ENCODE measurements at regions not wholly inside any gene's neighbourhood (a gene's known extent, or its start where the extent isn't known, plus 50 kb on each side); places are given as distances from the start of the nearest gene placed in this dataset.
"Not testable (repeated sequence)": the region's sequence is repeated elsewhere in the genome, so short reads cannot be mapped to it uniquely, and the experiment has no call there.

DNA sequence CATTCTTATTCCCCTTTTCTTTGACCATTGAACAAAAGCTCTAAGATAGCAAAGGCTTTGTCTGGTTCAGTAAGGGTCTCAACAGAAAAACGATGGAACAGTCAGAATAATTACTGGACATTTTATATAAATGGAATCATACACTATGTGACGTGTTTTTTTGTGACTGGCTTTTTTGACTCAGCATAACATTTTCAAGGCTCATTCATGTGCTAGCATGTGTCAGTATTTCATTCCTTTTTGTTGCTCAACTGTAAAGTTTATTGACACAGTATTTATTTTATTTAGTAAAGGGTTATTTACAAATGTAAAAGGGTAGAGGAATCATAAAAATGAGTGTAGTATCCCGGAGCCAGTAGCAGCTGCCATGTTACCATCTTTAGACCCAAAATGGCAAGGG is 226.2 kb downstream of the CDRT15L2 start:
- no peak for FAIRE-seq
- 37% methylated on average over 3 of the region's 3 CpGs for WGBS (ENCODE audit: missing lambda C conversion rate)

DNA sequence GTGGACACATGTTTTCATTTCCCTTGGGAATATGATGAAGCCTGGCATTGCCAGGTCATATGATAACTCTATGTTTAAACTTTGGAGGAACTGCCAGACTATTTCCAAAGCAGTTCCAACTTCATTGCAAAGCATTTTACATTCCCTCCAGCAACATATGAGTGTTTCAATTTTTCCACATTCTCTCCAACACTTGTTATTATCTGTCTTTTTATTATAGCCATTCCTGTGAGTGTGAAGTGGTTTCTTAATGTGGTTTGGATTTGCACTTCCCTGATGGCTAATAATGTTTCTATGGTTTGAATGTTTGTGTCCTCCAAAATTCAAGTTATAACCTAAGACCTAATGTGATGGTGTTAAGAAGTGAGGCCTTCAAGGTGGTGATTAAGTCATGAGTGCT is 228.0 kb downstream of the CDRT15L2 start:
- H3K4me2 ChIP-seq; H3K9me3 ChIP-seq; CTCF ChIA-PET; FAIRE-seq; H3K4me1 ChIP-seq; H3K4me3 ChIP-seq; DNase-seq (ENCODE audit: low read depth in 1 of 2, low spot score in 1 of 2); ATAC-seq; POLR2A ChIA-PET; H3K27ac ChIP-seq: not testable (repeated sequence)

More for the DNA sequence above, 226.2 kb downstream of the CDRT15L2 start:
- Histone ChIP-seq H3K9me3 (peaks cover 11% of the 10 kb centered on the region; the same call in 1 of the 3 replicates), H3K4me2 (no peak overlapping the region), H3K27ac (no peak overlapping the region), H3K4me3 (no peak overlapping the region), H3K4me1 (no peaks in the 10 kb centered on the region)
- ChIA-PET POLR2A (no interaction called here), CTCF (interaction anchor here (0.7 kb wide), 1 partner anchor 73 kb away, joined by 3 read pairs; no protein-coding TSS in a partner anchor)
- TF ChIP-seq RFX5 (IDR thresholded peaks at IDR 0.05) (no peak), EHMT2 (IDR thresholded peaks at IDR 0.05; ENCODE audit: low read depth) (no peak), GATA3 (IDR thresholded peaks at IDR 0.05; ENCODE audit: borderline replicate concordance) (no peak), MAFK (IDR thresholded peaks at IDR 0.05; ENCODE audit: partially characterized antibody) (no peak), RAD21 (conservative IDR thresholded peaks at IDR 0.05 in 1 of 2, IDR thresholded peaks at IDR 0.05 in 1 of 2) (no peak)
- TF ChIP-seq, protein P1, sequence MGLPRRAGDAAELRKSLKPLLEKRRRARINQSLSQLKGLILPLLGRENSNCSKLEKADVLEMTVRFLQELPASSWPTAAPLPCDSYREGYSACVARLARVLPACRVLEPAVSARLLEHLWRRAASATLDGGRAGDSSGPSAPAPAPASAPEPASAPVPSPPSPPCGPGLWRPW (IDR thresholded peaks at IDR 0.05), result no peak
- TF ChIP-seq, protein P2, sequence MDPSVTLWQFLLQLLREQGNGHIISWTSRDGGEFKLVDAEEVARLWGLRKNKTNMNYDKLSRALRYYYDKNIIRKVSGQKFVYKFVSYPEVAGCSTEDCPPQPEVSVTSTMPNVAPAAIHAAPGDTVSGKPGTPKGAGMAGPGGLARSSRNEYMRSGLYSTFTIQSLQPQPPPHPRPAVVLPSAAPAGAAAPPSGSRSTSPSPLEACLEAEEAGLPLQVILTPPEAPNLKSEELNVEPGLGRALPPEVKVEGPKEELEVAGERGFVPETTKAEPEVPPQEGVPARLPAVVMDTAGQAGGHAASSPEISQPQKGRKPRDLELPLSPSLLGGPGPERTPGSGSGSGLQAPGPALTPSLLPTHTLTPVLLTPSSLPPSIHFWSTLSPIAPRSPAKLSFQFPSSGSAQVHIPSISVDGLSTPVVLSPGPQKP (IDR thresholded peaks at IDR 0.05; ENCODE audit: low read depth, low read length), result no peak
- DNase-seq (ENCODE audit: low read depth in 1 of 2, low spot score in 1 of 2), result no peak
- ATAC-seq, result no peak

DNA sequence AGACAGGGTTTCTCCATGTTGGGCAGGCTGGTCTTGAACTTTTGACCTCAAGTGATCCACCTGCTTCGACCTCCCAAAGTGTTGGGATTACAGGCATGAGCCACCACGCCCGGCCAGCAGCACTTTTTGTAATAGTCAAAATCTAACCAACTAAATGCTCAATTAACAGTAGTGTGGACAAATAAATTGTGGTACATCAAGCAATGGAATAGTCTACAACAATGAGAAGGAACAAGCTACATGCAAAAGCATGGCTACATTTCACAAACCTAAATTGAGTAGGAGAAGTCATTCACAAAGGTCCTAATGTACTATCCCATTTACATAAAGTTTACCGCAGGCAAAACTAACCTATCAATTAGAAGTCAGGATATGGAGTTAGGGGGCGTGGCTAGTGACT is 227.4 kb downstream of the USP22 start:
- H3K4me1 ChIP-seq; H3K4me3 ChIP-seq; H3K4me2 ChIP-seq; DNase-seq (ENCODE audit: low read depth in 1 of 2, low spot score in 1 of 2); H3K9me3 ChIP-seq; POLR2A ChIA-PET; H3K27ac ChIP-seq; ATAC-seq: not testable (repeated sequence)
- peak; percentile 73 for FAIRE-seq
- 35% methylated on average over 5 of the region's 5 CpGs for WGBS (ENCODE audit: missing lambda C conversion rate)
- CTCF ChIA-PET, result interaction anchor here (1.1 kb wide), 1 partner anchor 14 kb away, joined by 3 read pairs; no protein-coding TSS in a partner anchor

DNA sequence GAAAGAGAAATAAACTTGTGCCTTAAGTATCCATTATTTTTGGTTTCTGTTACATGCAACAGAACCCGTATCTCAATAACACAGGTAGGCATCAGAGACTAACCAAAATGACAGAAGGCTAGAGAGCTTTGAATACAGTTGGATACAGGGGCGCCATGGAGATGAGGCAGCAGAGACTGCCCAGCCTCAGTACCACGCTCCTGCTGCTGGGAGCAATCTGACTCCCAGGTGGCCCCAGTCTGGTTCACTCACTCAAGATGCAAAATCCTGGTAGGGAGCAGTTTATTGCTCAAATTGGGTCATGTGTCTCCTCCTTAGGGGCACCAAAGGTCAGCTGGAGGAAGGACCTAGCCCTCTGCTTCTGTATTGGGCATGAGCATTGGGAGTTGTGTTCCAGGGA is 218.9 kb downstream of the USP22 start:
- H3K4me3 ChIP-seq, result no peak overlapping the region
- H3K9me3 ChIP-seq, result peaks cover 15% of the 10 kb centered on the region
- H3K4me2 ChIP-seq, result no peak overlapping the region
- no peak overlapping the region for H3K27ac ChIP-seq
- no peak for DNase-seq (ENCODE audit: low read depth in 1 of 2, low spot score in 1 of 2)
- CTCF ChIA-PET, result interaction anchor here (2.9 kb wide), 1 partner anchor 22 kb away, joined by 9 read pairs; no protein-coding TSS in a partner anchor
- peak; percentile 69 to 76 for ATAC-seq
- FAIRE-seq, result no peak
- POLR2A ChIA-PET, result no interaction called here
- H3K4me1 ChIP-seq, result no peaks in the 10 kb centered on the region
- WGBS (ENCODE audit: missing lambda C conversion rate), result 37% methylated on average over 3 of the region's 3 CpGs
- TF ChIP-seq RAD21 (conservative IDR thresholded peaks at IDR 0.05 in 1 of 2, IDR thresholded peaks at IDR 0.05 in 1 of 2) (no peak), TFCP2L1 (CRISPR knock-in tag; IDR thresholded peaks at IDR 0.05) (no peak), EP300 (IDR thresholded peaks at IDR 0.05) (no peak), RCOR1 (IDR thresholded peaks at IDR 0.05; ENCODE audit: low read depth, low read length) (no peak), RNF2 (IDR thresholded peaks at IDR 0.05; ENCODE audit: borderline replicate concordance, low read depth) (no peak), CBX8 (IDR thresholded peaks at IDR 0.05) (no peak), ZFP36 (IDR thresholded peaks at IDR 0.05; ENCODE audit: borderline replicate concordance, partially characterized antibody) (no peak), MAFK (IDR thresholded peaks at IDR 0.05; ENCODE audit: partially characterized antibody) (no peak), SREBF2 (IDR thresholded peaks at IDR 0.05) (no peak), CHD2 (IDR thresholded peaks at IDR 0.05; ENCODE audit: low read length, partially characterized antibody) (no peak)
- TF ChIP-seq, protein P3, sequence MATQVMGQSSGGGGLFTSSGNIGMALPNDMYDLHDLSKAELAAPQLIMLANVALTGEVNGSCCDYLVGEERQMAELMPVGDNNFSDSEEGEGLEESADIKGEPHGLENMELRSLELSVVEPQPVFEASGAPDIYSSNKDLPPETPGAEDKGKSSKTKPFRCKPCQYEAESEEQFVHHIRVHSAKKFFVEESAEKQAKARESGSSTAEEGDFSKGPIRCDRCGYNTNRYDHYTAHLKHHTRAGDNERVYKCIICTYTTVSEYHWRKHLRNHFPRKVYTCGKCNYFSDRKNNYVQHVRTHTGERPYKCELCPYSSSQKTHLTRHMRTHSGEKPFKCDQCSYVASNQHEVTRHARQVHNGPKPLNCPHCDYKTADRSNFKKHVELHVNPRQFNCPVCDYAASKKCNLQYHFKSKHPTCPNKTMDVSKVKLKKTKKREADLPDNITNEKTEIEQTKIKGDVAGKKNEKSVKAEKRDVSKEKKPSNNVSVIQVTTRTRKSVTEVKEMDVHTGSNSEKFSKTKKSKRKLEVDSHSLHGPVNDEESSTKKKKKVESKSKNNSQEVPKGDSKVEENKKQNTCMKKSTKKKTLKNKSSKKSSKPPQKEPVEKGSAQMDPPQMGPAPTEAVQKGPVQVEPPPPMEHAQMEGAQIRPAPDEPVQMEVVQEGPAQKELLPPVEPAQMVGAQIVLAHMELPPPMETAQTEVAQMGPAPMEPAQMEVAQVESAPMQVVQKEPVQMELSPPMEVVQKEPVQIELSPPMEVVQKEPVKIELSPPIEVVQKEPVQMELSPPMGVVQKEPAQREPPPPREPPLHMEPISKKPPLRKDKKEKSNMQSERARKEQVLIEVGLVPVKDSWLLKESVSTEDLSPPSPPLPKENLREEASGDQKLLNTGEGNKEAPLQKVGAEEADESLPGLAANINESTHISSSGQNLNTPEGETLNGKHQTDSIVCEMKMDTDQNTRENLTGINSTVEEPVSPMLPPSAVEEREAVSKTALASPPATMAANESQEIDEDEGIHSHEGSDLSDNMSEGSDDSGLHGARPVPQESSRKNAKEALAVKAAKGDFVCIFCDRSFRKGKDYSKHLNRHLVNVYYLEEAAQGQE (IDR thresholded peaks at IDR 0.05), result no peak
- TF ChIP-seq, protein P4, sequence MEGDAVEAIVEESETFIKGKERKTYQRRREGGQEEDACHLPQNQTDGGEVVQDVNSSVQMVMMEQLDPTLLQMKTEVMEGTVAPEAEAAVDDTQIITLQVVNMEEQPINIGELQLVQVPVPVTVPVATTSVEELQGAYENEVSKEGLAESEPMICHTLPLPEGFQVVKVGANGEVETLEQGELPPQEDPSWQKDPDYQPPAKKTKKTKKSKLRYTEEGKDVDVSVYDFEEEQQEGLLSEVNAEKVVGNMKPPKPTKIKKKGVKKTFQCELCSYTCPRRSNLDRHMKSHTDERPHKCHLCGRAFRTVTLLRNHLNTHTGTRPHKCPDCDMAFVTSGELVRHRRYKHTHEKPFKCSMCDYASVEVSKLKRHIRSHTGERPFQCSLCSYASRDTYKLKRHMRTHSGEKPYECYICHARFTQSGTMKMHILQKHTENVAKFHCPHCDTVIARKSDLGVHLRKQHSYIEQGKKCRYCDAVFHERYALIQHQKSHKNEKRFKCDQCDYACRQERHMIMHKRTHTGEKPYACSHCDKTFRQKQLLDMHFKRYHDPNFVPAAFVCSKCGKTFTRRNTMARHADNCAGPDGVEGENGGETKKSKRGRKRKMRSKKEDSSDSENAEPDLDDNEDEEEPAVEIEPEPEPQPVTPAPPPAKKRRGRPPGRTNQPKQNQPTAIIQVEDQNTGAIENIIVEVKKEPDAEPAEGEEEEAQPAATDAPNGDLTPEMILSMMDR (IDR thresholded peaks at IDR 0.05), result no peak
- TF ChIP-seq, protein P5, sequence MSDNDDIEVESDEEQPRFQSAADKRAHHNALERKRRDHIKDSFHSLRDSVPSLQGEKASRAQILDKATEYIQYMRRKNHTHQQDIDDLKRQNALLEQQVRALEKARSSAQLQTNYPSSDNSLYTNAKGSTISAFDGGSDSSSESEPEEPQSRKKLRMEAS (IDR thresholded peaks at IDR 0.05), result no peak
- TF ChIP-seq, protein P6, sequence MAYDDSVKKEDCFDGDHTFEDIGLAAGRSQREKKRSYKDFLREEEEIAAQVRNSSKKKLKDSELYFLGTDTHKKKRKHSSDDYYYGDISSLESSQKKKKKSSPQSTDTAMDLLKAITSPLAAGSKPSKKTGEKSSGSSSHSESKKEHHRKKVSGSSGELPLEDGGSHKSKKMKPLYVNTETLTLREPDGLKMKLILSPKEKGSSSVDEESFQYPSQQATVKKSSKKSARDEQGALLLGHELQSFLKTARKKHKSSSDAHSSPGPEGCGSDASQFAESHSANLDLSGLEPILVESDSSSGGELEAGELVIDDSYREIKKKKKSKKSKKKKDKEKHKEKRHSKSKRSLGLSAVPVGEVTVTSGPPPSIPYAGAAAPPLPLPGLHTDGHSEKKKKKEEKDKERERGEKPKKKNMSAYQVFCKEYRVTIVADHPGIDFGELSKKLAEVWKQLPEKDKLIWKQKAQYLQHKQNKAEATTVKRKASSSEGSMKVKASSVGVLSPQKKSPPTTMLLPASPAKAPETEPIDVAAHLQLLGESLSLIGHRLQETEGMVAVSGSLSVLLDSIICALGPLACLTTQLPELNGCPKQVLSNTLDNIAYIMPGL (CRISPR knock-in tag; IDR thresholded peaks at IDR 0.05; ENCODE audit: borderline replicate concordance), result no peak
- TF ChIP-seq, protein P2 (IDR thresholded peaks at IDR 0.05; ENCODE audit: low read depth, low read length), result no peak

Data from A549 (cell line).